ENCODE measurements at regions not wholly inside any gene's neighbourhood (a gene's known extent, or its start where the extent isn't known, plus 50 kb on each side); places are given as distances from the start of the nearest gene placed in this dataset.

DNA sequence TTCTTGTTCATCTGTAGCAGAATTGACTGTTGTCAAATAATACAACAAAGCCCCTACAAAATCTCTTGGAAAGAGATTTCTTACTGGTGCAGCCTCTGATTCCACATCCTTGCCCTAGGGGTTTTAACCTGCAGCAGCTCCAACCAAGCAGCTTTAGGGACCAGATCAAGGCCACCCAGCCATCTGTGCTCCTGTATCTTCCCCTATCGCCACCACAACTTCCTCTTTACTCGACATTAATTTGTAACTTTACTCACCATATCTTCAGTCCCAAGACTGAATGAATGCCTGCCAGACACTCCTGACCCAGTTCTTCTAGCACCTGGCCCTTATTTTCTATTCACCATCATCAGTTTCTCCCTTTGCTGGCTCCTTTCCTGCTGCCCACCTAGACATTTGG, 156.6 kb upstream of the IL12A start:
- no peak for TF ChIP-seq CTCF (IDR thresholded peaks at IDR 0.05; ENCODE audit: low read depth, low read length)
- TF ChIP-seq MAX (IDR thresholded peaks at IDR 0.05; ENCODE audit: low read depth, low read length) = no peak
- TF ChIP-seq POLR2A (IDR thresholded peaks at IDR 0.05; ENCODE audit: extremely low read depth, insufficient read length) = no peak
- TF ChIP-seq MYC (IDR thresholded peaks at IDR 0.05; ENCODE audit: low read depth, low read length) = no peak

Data from NB4 (cell line).